Peyer's patch (tissue), 4 donors: ENCODE measurements at regions not wholly inside any gene's neighbourhood (a gene's known extent, or its start where the extent isn't known, plus 50 kb on each side); places are given as distances from the start of the nearest gene placed in this dataset.

Experiments used
- DNase-seq, 3 donors: peaks; one replicate each; pipeline ENCODE4 v3.0.0-alpha.2; 2017 to 2019
- H3K27ac ChIP-seq, 4 donors: fragments of 200-600 bp; sonication (generic); one replicate each; pipeline ENCODE4 v1.5.1; 2016 to 2019
- H3K27me3 ChIP-seq, 2 donors: fragments of 200-600 bp; sonication (generic); one replicate each; pipeline ENCODE4 v1.5.1; 2019
- H3K36me3 ChIP-seq, 3 donors: fragments of 200-600 bp; sonication (generic); one replicate each; pipeline ENCODE4 v1.5.1; 2016 to 2019
- H3K4me1 ChIP-seq, 4 donors: fragments of 200-600 bp; sonication (generic); one replicate each; pipeline ENCODE4 v1.5.1; 2016 to 2019
- H3K4me3 ChIP-seq, 4 donors: fragments of 200-600 bp; sonication (generic); 1 replicate in 3 of 4; 2 replicates in 1 of 4; pipeline ENCODE4 v1.5.1; 2016 to 2019; ENCODE audit warnings: mild to moderate bottlenecking in 1 of 4
- H3K9me3 ChIP-seq, 4 donors: fragments of 200-600 bp; sonication (generic); one replicate each; pipeline ENCODE4 v1.5.1; 2016 to 2019; ENCODE audit warnings: mild to moderate bottlenecking in 1 of 4
- POLR2A ChIP-seq, 2 donors: fragments of 450-650 bp; IDR thresholded peaks; one replicate each; pipeline ENCODE4 v1.5.1; 2017; ENCODE audit warnings: antibody characterized with exemption in 2 of 2, mild to moderate bottlenecking in 2 of 2, moderate library complexity in 2 of 2
- TF ChIP-seq, protein P1 (sequence below), 6 experiments: fragments of 450-650 bp in 4 of 6; fragments of 200-600 bp in 2 of 6; sonication (generic) in 1 of 6; IDR thresholded peaks; one replicate each; pipeline ENCODE4 v1.5.1; 2017 to 2019; ENCODE audit warnings: antibody characterized with exemption in 6 of 6, mild to moderate bottlenecking in 3 of 6, moderate library complexity in 1 of 6

DNA sequence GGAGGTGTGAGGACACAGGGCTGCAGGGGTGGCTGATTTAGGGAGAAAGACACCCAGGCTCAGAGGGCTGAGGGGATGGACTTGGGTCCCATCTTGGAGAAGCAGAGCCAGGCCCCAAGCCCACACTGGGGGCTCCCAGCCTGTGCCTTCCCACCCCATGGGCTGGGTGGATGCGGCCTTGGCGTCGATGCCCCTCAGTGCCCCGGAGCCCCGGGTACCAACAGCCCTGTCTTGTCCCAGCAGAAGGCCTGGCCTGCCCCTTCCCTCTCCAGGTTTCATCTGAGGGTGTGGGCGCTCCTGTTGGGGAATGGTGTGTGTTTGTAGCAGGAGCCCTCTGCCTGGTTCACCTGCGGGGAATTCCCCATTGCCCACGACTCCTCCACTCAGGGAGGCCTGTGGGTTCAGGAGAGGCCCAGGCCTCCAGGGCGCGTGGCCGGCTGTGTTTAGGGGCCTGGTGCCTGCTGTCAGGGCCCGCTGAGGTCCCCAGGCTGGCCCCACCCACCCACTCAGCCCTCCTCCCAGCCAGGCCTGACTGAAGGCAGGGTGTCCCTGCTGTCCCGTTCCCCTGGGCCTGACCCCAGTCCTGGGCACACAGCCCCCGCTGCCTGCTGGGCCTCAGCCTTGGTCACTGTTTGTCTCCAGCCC, 51.1 kb upstream of the BEGAIN start:
- Histone ChIP-seq H3K9me3 (no peaks in the 10 kb centered on the region), H3K36me3 (no peaks in the 10 kb centered on the region), H3K4me1 (peaks cover 0 to 29% (median 2%) of the 10 kb centered on the region in 4 donors), H3K4me3 (no peak overlapping the region), H3K27ac (no peak overlapping the region), H3K27me3 (no peaks in the 10 kb centered on the region)
- TF ChIP-seq, protein P1, sequence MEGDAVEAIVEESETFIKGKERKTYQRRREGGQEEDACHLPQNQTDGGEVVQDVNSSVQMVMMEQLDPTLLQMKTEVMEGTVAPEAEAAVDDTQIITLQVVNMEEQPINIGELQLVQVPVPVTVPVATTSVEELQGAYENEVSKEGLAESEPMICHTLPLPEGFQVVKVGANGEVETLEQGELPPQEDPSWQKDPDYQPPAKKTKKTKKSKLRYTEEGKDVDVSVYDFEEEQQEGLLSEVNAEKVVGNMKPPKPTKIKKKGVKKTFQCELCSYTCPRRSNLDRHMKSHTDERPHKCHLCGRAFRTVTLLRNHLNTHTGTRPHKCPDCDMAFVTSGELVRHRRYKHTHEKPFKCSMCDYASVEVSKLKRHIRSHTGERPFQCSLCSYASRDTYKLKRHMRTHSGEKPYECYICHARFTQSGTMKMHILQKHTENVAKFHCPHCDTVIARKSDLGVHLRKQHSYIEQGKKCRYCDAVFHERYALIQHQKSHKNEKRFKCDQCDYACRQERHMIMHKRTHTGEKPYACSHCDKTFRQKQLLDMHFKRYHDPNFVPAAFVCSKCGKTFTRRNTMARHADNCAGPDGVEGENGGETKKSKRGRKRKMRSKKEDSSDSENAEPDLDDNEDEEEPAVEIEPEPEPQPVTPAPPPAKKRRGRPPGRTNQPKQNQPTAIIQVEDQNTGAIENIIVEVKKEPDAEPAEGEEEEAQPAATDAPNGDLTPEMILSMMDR (IDR thresholded peaks at IDR 0.05), result no peak
- TF ChIP-seq POLR2A (IDR thresholded peaks at IDR 0.05), result no peak
- no peak for DNase-seq

DNA sequence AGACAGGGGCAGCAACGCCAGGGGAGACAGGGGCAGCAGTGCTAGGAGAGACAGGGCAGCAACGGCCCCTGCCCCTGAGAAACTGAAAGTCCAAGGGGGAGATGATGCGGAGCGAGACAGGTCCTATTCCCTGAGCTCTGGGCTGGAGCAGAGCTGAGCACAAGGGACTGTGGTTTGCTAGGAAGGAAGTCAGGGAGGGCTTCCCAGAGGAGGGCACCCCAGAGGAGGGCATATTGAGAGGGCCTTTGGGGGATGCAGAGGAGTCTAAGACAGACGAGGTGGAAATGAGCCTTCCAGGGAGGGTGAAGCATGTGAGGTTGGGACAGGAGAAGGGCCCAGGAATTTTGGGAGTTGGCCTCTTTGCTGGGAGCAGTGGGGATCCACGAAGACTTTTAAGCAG, 52.1 kb upstream of the BEGAIN start:
- no peaks in the 10 kb centered on the region for H3K36me3 ChIP-seq
- peaks cover 0 to 35% (median 2%) of the 10 kb centered on the region in 4 donors for H3K4me1 ChIP-seq
- no peak overlapping the region for H3K27ac ChIP-seq
- H3K9me3 ChIP-seq, result no peaks in the 10 kb centered on the region
- no peak overlapping the region for H3K4me3 ChIP-seq
- no peak for TF ChIP-seq POLR2A (IDR thresholded peaks at IDR 0.05)
- TF ChIP-seq, protein P1 (IDR thresholded peaks at IDR 0.05), result no peak
- no peaks in the 10 kb centered on the region for H3K27me3 ChIP-seq
- DNase-seq, result no peak

DNA sequence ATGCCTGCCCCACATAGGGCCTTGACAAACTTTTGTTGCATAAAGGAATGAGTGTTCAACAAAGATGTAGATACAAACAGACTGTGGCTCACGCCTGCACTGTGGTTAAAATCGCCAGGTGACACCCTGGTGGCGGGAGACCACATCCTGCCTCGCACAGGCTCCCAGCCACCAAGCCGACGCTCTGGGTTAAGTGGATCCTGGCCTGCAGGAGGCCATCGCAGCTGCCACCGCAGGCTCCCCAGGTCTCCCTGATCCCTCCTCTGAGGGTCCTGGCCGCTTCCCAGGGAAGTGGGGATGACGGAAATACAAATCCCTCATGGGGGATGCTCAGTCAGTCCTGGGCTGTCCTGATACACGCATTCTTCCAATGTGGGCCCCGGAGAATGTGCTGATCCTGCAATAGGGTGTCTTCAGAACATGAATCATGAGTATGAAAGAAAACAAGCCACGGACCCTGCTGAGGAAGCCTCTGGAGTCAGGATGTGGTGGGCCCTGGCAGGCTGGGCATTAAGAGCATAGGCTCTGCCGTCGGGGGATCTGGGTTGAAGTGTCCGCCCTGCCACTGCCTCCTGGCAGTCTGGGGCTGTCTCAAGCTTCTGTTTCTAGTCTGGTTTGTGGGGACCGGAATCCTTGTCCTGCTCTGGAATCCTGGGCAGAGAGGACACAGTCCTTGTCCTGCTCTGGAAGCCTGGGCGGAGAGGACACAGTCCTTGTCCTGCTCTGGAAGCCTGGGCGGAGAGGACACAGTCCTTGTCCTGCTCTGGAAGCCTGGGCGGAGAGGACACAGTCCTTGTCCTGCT, 53.5 kb upstream of the BEGAIN start:
- Histone ChIP-seq H3K27ac (peak overlapping the region in 2 of 4 donors; percentile 81 to 87), H3K9me3 (no peaks in the 10 kb centered on the region), H3K4me1 (peaks cover 4 to 46% (median 5%) of the 10 kb centered on the region in 4 donors), H3K36me3 (no peaks in the 10 kb centered on the region), H3K4me3 (no peak overlapping the region), H3K27me3 (no peaks in the 10 kb centered on the region)
- TF ChIP-seq POLR2A (IDR thresholded peaks at IDR 0.05), result no peak
- TF ChIP-seq, protein P1 (IDR thresholded peaks at IDR 0.05), result peak in 1 of 6 experiments; percentile 5
- peak in 2 of 3 donors; percentile 62 to 86 for DNase-seq

DNA sequence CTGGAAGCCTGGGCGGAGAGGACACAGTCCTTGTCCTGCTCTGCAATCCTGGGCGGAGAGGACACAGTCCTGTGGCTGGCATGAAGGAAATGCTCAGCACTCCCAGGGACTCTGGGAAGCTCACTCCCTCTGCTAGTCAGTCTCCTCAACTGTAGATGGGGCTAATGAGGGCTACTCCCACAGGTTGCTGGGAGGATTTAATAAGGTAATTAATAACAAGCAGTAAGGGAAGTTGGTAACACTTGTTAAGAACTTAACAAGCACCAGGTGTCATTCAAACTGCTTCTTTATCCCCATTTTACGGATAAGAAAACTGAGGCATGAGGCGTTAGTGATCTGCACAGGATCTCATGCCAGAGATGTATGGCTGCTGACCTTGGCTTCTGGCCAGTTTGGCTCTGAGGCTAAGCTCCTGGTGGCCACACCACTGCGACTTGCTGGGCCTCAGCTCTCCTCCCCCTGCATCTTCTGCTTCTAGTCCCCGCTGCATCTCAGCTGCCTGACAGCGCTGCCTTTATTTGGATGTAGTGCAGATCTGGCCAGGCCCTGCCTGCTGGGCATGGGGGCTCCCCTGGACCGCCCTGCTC, 54.1 kb upstream of the BEGAIN start:
- Histone ChIP-seq H3K9me3 (no peaks in the 10 kb centered on the region), H3K36me3 (no peaks in the 10 kb centered on the region), H3K27ac (peak overlapping the region in 2 of 4 donors; percentile 82 to 87), H3K27me3 (no peaks in the 10 kb centered on the region), H3K4me3 (no peak overlapping the region), H3K4me1 (peaks cover 4 to 46% (median 6%) of the 10 kb centered on the region in 4 donors)
- peak in 1 of 3 donors; percentile 73 for DNase-seq
- TF ChIP-seq, protein P1 (IDR thresholded peaks at IDR 0.05), result peak in 3 of 6 experiments; percentile 36 to 51 (median 49)
- TF ChIP-seq POLR2A (IDR thresholded peaks at IDR 0.05), result peak in 1 of 2 donors; percentile 5

DNA sequence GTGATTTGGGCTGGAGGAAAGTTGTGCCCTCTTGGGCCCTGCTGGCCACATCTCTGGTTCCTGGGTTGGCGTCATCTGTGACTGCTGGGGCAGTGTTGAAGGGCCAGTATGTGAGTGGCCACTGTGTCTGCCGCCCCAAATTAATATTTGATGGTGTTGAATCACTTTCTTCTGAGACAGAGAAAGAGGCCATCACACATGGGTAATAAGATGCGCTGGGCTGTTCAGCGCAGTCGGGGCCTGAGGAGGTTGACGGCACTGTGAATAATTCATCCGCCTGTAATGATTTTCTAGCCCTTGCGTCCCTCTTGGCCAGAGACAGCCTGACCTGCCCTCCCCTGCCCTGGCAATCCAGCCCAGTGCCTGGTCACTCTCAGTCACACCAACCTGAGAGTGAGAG, 56.2 kb upstream of the BEGAIN start:
- TF ChIP-seq, protein P1 (IDR thresholded peaks at IDR 0.05), result no peak
- TF ChIP-seq POLR2A (IDR thresholded peaks at IDR 0.05), result no peak
- no peak overlapping the region for H3K27ac ChIP-seq
- no peaks in the 10 kb centered on the region for H3K9me3 ChIP-seq
- H3K4me1 ChIP-seq, result peaks cover 4 to 50% (median 6%) of the 10 kb centered on the region in 4 donors
- no peak overlapping the region for H3K4me3 ChIP-seq
- H3K36me3 ChIP-seq, result no peaks in the 10 kb centered on the region
- no peaks in the 10 kb centered on the region for H3K27me3 ChIP-seq
- no peak for DNase-seq
